Stomach (tissue), 4 donors: ENCODE measurements at regions not wholly inside any gene's neighbourhood (a gene's known extent, or its start where the extent isn't known, plus 50 kb on each side); places are given as distances from the start of the nearest gene placed in this dataset.

Source experiments
- CTCF ChIP-seq, 7 experiments: fragments of 450-650 bp in 4 of 7; fragments of 200-600 bp in 3 of 7; sonication (generic) in 3 of 7; IDR thresholded peaks; one replicate each; pipeline ENCODE4 v1.5.1; 2016 to 2019; ENCODE audit warnings: antibody characterized with exemption in 7 of 7, control low read depth in 2 of 7, mild to moderate bottlenecking in 1 of 7
- EP300 ChIP-seq: sonication (generic); formaldehyde crosslinking; IDR thresholded peaks from one replicate; pipeline ENCODE4 v1.6.1; 2017; ENCODE audit warnings: antibody characterized with exemption
- POLR2A ChIP-seq, 4 donors: fragments of 450-650 bp; IDR thresholded peaks; one replicate each; pipeline ENCODE4 v1.6.1; 2016; ENCODE audit warnings: antibody characterized with exemption in 4 of 4, control low read depth in 2 of 4, mild to moderate bottlenecking in 1 of 4, moderate library complexity in 1 of 4
- POLR2AphosphoS5 ChIP-seq, 3 donors: sonication (generic); formaldehyde crosslinking; IDR thresholded peaks; one replicate each; pipeline ENCODE4 v1.6.1; 2016; ENCODE audit warnings: antibody characterized with exemption in 3 of 3

- TF ChIP-seq POLR2AphosphoS5 (IDR thresholded peaks at IDR 0.05) (no peak), CTCF (IDR thresholded peaks at IDR 0.05) (no peak), EP300 (no peak), POLR2A (IDR thresholded peaks at IDR 0.05) (no peak)
Observed at GRCh38 chr4:181148470-181148869, 1094.7 kb upstream of the TENM3 start.
